ENCODE measurements at regions not wholly inside any gene's neighbourhood (a gene's known extent, or its start where the extent isn't known, plus 50 kb on each side); places are given as distances from the start of the nearest gene placed in this dataset.
A peak's percentile ranks its signal among the peaks of the same experiment; 100 is the strongest.

- Histone ChIP-seq H3K9me3 (ENCODE audit: low read depth) (no peaks in the 10 kb centered on the region), H3K36me3 (no peaks in the 10 kb centered on the region), H3K4me1 (ENCODE audit: low read depth) (no peaks in the 10 kb centered on the region), H3K27ac (no peak overlapping the region), H3K27me3 (no peaks in the 10 kb centered on the region), H3K4me3 (no peak overlapping the region)
- DNase-seq (ENCODE audit: low read depth in 1 of 2, low spot score in 1 of 2), result no peak
- no peak for TF ChIP-seq CTCF (IDR thresholded peaks at IDR 0.05; ENCODE audit: low read depth, low read length)
Observed at GRCh38 chr9:105147110-105147871, 97.2 kb upstream of the SLC44A1 start.

GRCh38 chr9:105148328-105149006, 96.0 kb upstream of the SLC44A1 start:
- Histone ChIP-seq H3K9me3 (ENCODE audit: low read depth) (no peaks in the 10 kb centered on the region), H3K4me3 (no peak overlapping the region), H3K27ac (no peak overlapping the region), H3K4me1 (ENCODE audit: low read depth) (no peaks in the 10 kb centered on the region), H3K27me3 (no peaks in the 10 kb centered on the region), H3K36me3 (no peaks in the 10 kb centered on the region)
- no peak for DNase-seq (ENCODE audit: low read depth in 1 of 2, low spot score in 1 of 2)
- TF ChIP-seq CTCF (IDR thresholded peaks at IDR 0.05; ENCODE audit: low read depth, low read length), result peak; percentile 20

GRCh38 chr9:105150991-105151685, 93.3 kb upstream of the SLC44A1 start:
- H3K4me3 ChIP-seq, result no peak overlapping the region
- no peaks in the 10 kb centered on the region for H3K36me3 ChIP-seq
- peak in 1 of 2 donors; percentile 30 for DNase-seq (ENCODE audit: low read depth in 1 of 2, low spot score in 1 of 2)
- TF ChIP-seq CTCF (IDR thresholded peaks at IDR 0.05; ENCODE audit: low read depth, low read length), result no peak
- H3K9me3 ChIP-seq (ENCODE audit: low read depth), result no peaks in the 10 kb centered on the region
- no peaks in the 10 kb centered on the region for H3K27me3 ChIP-seq
- H3K4me1 ChIP-seq (ENCODE audit: low read depth), result no peaks in the 10 kb centered on the region
- H3K27ac ChIP-seq, result no peak overlapping the region

GRCh38 chr9:105151686-105151995, 92.8 kb upstream of the SLC44A1 start:
- no peaks in the 10 kb centered on the region for H3K36me3 ChIP-seq
- H3K4me1 ChIP-seq (ENCODE audit: low read depth), result no peaks in the 10 kb centered on the region
- H3K9me3 ChIP-seq (ENCODE audit: low read depth), result no peaks in the 10 kb centered on the region
- TF ChIP-seq CTCF (IDR thresholded peaks at IDR 0.05; ENCODE audit: low read depth, low read length), result no peak
- no peak for DNase-seq (ENCODE audit: low read depth in 1 of 2, low spot score in 1 of 2)
- no peak overlapping the region for H3K4me3 ChIP-seq
- no peaks in the 10 kb centered on the region for H3K27me3 ChIP-seq
- no peak overlapping the region for H3K27ac ChIP-seq

GRCh38 chr9:105154723-105155191, 89.7 kb upstream of the SLC44A1 start:
- Histone ChIP-seq H3K36me3 (no peaks in the 10 kb centered on the region), H3K9me3 (ENCODE audit: low read depth) (no peaks in the 10 kb centered on the region), H3K4me1 (ENCODE audit: low read depth) (no peaks in the 10 kb centered on the region), H3K4me3 (no peak overlapping the region), H3K27me3 (no peaks in the 10 kb centered on the region), H3K27ac (no peak overlapping the region)
- peak in 1 of 2 donors; percentile 56 for DNase-seq (ENCODE audit: low read depth in 1 of 2, low spot score in 1 of 2)
- TF ChIP-seq CTCF (IDR thresholded peaks at IDR 0.05; ENCODE audit: low read depth, low read length), result no peak
